ENCODE measurements at regions not wholly inside any gene's neighbourhood (a gene's known extent, or its start where the extent isn't known, plus 50 kb on each side); places are given as distances from the start of the nearest gene placed in this dataset.

DNA sequence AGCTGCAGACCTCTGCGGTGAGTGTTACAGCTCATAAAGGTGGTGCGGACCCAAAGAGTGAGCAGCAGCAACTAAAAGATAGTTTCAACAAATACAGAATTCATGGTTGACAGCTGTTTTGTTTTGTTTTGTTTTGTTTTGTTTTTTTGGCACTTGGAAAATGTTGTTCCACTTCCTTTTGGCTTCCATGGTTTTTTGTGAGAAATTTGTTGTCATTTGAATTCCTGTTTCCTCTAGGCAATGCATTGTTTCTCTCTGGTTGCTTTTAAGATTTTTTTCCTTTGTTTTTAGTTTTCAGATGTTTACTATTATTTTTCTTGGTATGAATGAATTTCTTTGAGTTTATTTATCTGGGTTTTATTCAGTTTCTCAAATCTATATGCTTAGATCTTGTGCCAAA lies 229.4 kb downstream of the MID1IP1 start:
- TF ChIP-seq, protein P1, sequence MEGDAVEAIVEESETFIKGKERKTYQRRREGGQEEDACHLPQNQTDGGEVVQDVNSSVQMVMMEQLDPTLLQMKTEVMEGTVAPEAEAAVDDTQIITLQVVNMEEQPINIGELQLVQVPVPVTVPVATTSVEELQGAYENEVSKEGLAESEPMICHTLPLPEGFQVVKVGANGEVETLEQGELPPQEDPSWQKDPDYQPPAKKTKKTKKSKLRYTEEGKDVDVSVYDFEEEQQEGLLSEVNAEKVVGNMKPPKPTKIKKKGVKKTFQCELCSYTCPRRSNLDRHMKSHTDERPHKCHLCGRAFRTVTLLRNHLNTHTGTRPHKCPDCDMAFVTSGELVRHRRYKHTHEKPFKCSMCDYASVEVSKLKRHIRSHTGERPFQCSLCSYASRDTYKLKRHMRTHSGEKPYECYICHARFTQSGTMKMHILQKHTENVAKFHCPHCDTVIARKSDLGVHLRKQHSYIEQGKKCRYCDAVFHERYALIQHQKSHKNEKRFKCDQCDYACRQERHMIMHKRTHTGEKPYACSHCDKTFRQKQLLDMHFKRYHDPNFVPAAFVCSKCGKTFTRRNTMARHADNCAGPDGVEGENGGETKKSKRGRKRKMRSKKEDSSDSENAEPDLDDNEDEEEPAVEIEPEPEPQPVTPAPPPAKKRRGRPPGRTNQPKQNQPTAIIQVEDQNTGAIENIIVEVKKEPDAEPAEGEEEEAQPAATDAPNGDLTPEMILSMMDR (IDR thresholded peaks at IDR 0.05; ENCODE audit: insufficient read depth, low read length, poor library complexity, severe bottlenecking) = no peak
- no peak for TF ChIP-seq EZH2phosphoT487 (conservative IDR thresholded peaks at IDR 0.05; ENCODE audit: low read length)
